ENCODE measurements at regions not wholly inside any gene's neighbourhood (a gene's known extent, or its start where the extent isn't known, plus 50 kb on each side); places are given as distances from the start of the nearest gene placed in this dataset.

- TF ChIP-seq CTCF (conservative IDR thresholded peaks at IDR 0.05; ENCODE audit: low read depth, low read length) = no peak
- no peak for DNase-seq (ENCODE audit: low read depth)
- no peak overlapping the region for H3K4me3 ChIP-seq (ENCODE audit: low read length)
Observed at GRCh38 chr16:17654142-17654541, 183.4 kb upstream of the XYLT1 start.

GRCh38 chr16:17647879-17648872 is 177.4 kb upstream of the XYLT1 start:
- no peak for DNase-seq (ENCODE audit: low read depth)
- no peak for TF ChIP-seq CTCF (conservative IDR thresholded peaks at IDR 0.05; ENCODE audit: low read depth, low read length)
- H3K4me3 ChIP-seq (ENCODE audit: low read length) = no peak overlapping the region

- H3K4me3 ChIP-seq (ENCODE audit: low read length) = no peak overlapping the region
- no peak for DNase-seq (ENCODE audit: low read depth)
- no peak for TF ChIP-seq CTCF (conservative IDR thresholded peaks at IDR 0.05; ENCODE audit: low read depth, low read length)
Observed at GRCh38 chr16:17643935-17644334, 173.2 kb upstream of the XYLT1 start.

GRCh38 chr16:17641990-17642389 is 171.2 kb upstream of the XYLT1 start:
- H3K4me3 ChIP-seq (ENCODE audit: low read length) = no peak overlapping the region

GRCh38 chr16:17638134-17638533 is 167.4 kb upstream of the XYLT1 start:
- TF ChIP-seq CTCF (conservative IDR thresholded peaks at IDR 0.05; ENCODE audit: low read depth, low read length) = no peak
- no peak overlapping the region for H3K4me3 ChIP-seq (ENCODE audit: low read length)
- DNase-seq (ENCODE audit: low read depth) = no peak

More at GRCh38 chr16:17641990-17642389, 171.2 kb upstream of the XYLT1 start:
- no peak for DNase-seq (ENCODE audit: low read depth)
- TF ChIP-seq CTCF (conservative IDR thresholded peaks at IDR 0.05; ENCODE audit: low read depth, low read length) = no peak

- DNase-seq (ENCODE audit: low read depth) = no peak
- no peak overlapping the region for H3K4me3 ChIP-seq (ENCODE audit: low read length)
- no peak for TF ChIP-seq CTCF (conservative IDR thresholded peaks at IDR 0.05; ENCODE audit: low read depth, low read length)
Observed at GRCh38 chr16:17635183-17635582, 164.4 kb upstream of the XYLT1 start.
